Uterus (tissue), 2 donors: ENCODE measurements at regions not wholly inside any gene's neighbourhood (a gene's known extent, or its start where the extent isn't known, plus 50 kb on each side); places are given as distances from the start of the nearest gene placed in this dataset.

ENCODE experiments used
- POLR2A ChIP-seq, 2 donors: fragments of 450-650 bp; IDR thresholded peaks; one replicate each; pipeline ENCODE4 v1.6.1; 2016; ENCODE audit warnings: antibody characterized with exemption in 2 of 2, mild to moderate bottlenecking in 1 of 2, moderate library complexity in 1 of 2
- TF ChIP-seq, protein P1 (sequence below), 4 experiments: fragments of 200-600 bp in 2 of 4; fragments of 450-650 bp in 2 of 4; sonication (generic) in 2 of 4; IDR thresholded peaks; one replicate each; pipeline ENCODE4 v1.5.1; 2016 to 2019; ENCODE audit warnings: antibody characterized with exemption in 4 of 4, mild to moderate bottlenecking in 2 of 4, moderate library complexity in 1 of 4

DNA sequence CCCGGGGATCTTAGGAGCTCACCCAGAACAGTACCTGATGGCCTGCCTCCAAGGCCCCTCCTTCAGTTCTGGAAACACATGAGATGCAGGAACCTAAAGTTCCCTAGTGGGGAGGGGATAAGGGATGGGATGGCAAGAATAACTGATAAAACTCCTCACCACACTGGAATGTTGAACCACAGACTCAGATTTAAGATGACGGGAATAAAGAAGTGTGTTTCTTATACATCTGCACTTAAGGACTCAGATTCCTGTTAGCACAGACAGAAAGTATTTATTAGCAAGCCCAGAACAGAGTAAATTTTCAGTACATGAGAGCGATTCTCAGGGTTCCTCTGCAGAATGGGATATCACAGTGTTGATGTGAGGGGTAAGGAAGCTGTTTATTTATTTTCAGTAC, 245.2 kb downstream of the TLE3 start:
- TF ChIP-seq, protein P1, sequence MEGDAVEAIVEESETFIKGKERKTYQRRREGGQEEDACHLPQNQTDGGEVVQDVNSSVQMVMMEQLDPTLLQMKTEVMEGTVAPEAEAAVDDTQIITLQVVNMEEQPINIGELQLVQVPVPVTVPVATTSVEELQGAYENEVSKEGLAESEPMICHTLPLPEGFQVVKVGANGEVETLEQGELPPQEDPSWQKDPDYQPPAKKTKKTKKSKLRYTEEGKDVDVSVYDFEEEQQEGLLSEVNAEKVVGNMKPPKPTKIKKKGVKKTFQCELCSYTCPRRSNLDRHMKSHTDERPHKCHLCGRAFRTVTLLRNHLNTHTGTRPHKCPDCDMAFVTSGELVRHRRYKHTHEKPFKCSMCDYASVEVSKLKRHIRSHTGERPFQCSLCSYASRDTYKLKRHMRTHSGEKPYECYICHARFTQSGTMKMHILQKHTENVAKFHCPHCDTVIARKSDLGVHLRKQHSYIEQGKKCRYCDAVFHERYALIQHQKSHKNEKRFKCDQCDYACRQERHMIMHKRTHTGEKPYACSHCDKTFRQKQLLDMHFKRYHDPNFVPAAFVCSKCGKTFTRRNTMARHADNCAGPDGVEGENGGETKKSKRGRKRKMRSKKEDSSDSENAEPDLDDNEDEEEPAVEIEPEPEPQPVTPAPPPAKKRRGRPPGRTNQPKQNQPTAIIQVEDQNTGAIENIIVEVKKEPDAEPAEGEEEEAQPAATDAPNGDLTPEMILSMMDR (IDR thresholded peaks at IDR 0.05), result no peak
- no peak for TF ChIP-seq POLR2A (IDR thresholded peaks at IDR 0.05)
